HCT116 (cell line): ENCODE measurements at regions not wholly inside any gene's neighbourhood (a gene's known extent, or its start where the extent isn't known, plus 50 kb on each side); places are given as distances from the start of the nearest gene placed in this dataset.

Experiments used
- CEBPB ChIP-seq: IDR thresholded peaks from 2 replicates; pipeline ENCODE4 v1.6.1; 2012; ENCODE audit warnings: low read depth
- EGR1 ChIP-seq: IDR thresholded peaks from 2 replicates; pipeline ENCODE4 v1.6.1; 2012; ENCODE audit warnings: low read depth
- ELF1 ChIP-seq: IDR thresholded peaks from 2 replicates; pipeline ENCODE4 v1.6.1; 2012; ENCODE audit warnings: low read depth, borderline replicate concordance
- EZH2phosphoT487 ChIP-seq: fragments of 200-600 bp; IDR thresholded peaks from 2 replicates; pipeline ENCODE4 v1.6.1; 2018; ENCODE audit warnings: antibody characterized with exemption, borderline replicate concordance
- JUND ChIP-seq: IDR thresholded peaks from 2 replicates; pipeline ENCODE4 v1.6.1; 2012
- POLR2A ChIP-seq: IDR thresholded peaks from 2 replicates; pipeline ENCODE4 v1.7.0; 2011; ENCODE audit warnings: borderline replicate concordance; ENCODE audit not compliant: insufficient read depth, insufficient read length; ENCODE audit errors: extremely low read depth
- POLR2AphosphoS5 ChIP-seq: IDR thresholded peaks from 2 replicates; pipeline ENCODE4 v1.6.1; 2011; ENCODE audit warnings: mild to moderate bottlenecking, low read depth, low read length, moderate library complexity
- SP1 ChIP-seq: IDR thresholded peaks from 2 replicates; pipeline ENCODE4 v1.6.1; 2012; ENCODE audit warnings: low read depth
- SRF ChIP-seq: IDR thresholded peaks from 2 replicates; pipeline ENCODE4 v1.6.1; 2012; ENCODE audit warnings: low read depth
- TCF7L2 ChIP-seq: IDR thresholded peaks from 2 replicates; pipeline ENCODE4 v1.7.0; 2011; ENCODE audit warnings: borderline replicate concordance, inconsistent platforms; ENCODE audit not compliant: insufficient read depth, insufficient read length; ENCODE audit errors: extremely low read depth
- YY1 ChIP-seq: IDR thresholded peaks from 2 replicates; pipeline ENCODE4 v1.6.1; 2011; ENCODE audit warnings: low read length, low read depth, moderate library complexity, mild to moderate bottlenecking; ENCODE audit not compliant: insufficient replicate concordance; ENCODE audit errors: extremely low read depth
- TF ChIP-seq, protein P1 (sequence below): IDR thresholded peaks from 2 replicates; pipeline ENCODE4 v1.6.1; 2012; ENCODE audit warnings: low read depth
- TF ChIP-seq, protein P2 (sequence below), 3 experiments: fragments of 200-600 bp in 1 of 3; sonication (generic) in 1 of 3; IDR thresholded peaks in 2 of 3; conservative IDR thresholded peaks in 1 of 3; 2 replicates each; pipeline ENCODE4 v1.5.1; 2012 to 2017; ENCODE audit warnings: low read depth in 2 of 3, low read length in 2 of 3, antibody characterized with exemption in 1 of 3, borderline replicate concordance in 1 of 3, control low read depth in 1 of 3, mild to moderate bottlenecking in 1 of 3, mixed read lengths in 1 of 3, mixed run types in 1 of 3, moderate library complexity in 1 of 3; ENCODE audit not compliant: insufficient read depth in 1 of 3
- TF ChIP-seq, protein P3 (sequence below): IDR thresholded peaks from 2 replicates; pipeline ENCODE4 v1.6.1; 2012

DNA sequence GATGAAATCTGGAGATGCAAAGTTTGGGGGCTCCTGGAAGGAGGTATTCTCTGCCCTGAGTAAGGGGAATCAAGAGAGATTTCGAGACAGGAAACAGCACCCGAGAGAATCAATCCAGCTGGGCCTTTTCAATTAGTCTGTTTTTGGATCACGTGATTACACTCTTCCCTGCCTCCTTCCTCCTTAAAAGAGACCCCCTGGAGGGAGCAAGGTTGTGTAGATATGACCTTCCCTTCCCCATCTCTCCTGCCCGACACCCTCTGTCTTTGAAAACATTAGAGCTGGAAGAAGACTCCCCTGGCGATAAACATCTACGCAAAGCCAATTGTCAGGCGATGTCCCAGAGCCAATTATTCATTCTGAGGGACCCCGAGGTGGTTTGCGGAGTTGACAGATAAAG lies 407.9 kb downstream of the MIAT start:
- TF ChIP-seq, protein P1, sequence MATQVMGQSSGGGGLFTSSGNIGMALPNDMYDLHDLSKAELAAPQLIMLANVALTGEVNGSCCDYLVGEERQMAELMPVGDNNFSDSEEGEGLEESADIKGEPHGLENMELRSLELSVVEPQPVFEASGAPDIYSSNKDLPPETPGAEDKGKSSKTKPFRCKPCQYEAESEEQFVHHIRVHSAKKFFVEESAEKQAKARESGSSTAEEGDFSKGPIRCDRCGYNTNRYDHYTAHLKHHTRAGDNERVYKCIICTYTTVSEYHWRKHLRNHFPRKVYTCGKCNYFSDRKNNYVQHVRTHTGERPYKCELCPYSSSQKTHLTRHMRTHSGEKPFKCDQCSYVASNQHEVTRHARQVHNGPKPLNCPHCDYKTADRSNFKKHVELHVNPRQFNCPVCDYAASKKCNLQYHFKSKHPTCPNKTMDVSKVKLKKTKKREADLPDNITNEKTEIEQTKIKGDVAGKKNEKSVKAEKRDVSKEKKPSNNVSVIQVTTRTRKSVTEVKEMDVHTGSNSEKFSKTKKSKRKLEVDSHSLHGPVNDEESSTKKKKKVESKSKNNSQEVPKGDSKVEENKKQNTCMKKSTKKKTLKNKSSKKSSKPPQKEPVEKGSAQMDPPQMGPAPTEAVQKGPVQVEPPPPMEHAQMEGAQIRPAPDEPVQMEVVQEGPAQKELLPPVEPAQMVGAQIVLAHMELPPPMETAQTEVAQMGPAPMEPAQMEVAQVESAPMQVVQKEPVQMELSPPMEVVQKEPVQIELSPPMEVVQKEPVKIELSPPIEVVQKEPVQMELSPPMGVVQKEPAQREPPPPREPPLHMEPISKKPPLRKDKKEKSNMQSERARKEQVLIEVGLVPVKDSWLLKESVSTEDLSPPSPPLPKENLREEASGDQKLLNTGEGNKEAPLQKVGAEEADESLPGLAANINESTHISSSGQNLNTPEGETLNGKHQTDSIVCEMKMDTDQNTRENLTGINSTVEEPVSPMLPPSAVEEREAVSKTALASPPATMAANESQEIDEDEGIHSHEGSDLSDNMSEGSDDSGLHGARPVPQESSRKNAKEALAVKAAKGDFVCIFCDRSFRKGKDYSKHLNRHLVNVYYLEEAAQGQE, result no peak
- TF ChIP-seq EZH2phosphoT487 (no peak), POLR2A (no peak), YY1 (no peak), POLR2AphosphoS5 (no peak), SP1 (no peak), EGR1 (no peak), TCF7L2 (no peak), JUND (no peak), SRF (no peak), ELF1 (no peak), CEBPB (no peak)
- TF ChIP-seq, protein P2, sequence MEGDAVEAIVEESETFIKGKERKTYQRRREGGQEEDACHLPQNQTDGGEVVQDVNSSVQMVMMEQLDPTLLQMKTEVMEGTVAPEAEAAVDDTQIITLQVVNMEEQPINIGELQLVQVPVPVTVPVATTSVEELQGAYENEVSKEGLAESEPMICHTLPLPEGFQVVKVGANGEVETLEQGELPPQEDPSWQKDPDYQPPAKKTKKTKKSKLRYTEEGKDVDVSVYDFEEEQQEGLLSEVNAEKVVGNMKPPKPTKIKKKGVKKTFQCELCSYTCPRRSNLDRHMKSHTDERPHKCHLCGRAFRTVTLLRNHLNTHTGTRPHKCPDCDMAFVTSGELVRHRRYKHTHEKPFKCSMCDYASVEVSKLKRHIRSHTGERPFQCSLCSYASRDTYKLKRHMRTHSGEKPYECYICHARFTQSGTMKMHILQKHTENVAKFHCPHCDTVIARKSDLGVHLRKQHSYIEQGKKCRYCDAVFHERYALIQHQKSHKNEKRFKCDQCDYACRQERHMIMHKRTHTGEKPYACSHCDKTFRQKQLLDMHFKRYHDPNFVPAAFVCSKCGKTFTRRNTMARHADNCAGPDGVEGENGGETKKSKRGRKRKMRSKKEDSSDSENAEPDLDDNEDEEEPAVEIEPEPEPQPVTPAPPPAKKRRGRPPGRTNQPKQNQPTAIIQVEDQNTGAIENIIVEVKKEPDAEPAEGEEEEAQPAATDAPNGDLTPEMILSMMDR (IDR thresholded peaks at IDR 0.05 in 2 of 3, conservative IDR thresholded peaks at IDR 0.05 in 1 of 3; ENCODE audit: borderline replicate concordance in 1 of 3, insufficient read depth in 1 of 3, low read depth in 2 of 3, low read length in 2 of 3), result no peak
- TF ChIP-seq, protein P3, sequence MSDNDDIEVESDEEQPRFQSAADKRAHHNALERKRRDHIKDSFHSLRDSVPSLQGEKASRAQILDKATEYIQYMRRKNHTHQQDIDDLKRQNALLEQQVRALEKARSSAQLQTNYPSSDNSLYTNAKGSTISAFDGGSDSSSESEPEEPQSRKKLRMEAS, result no peak
